H1 (cell line): ENCODE measurements at regions not wholly inside any gene's neighbourhood (a gene's known extent, or its start where the extent isn't known, plus 50 kb on each side); places are given as distances from the start of the nearest gene placed in this dataset.

Experiments used
- CTCF ChIA-PET: fragments of 300-600 bp; sonication (Branson Sonifier 250); formaldehyde crosslinking; loops from one replicate; lab custom pipeline; 2021; ENCODE audit not compliant: partially characterized antibody; lab: Charles Lee
- POLR2A ChIA-PET: fragments of 300-600 bp; sonication (Branson Sonifier 250); formaldehyde crosslinking; loops from one replicate; lab custom pipeline; 2021; ENCODE audit warnings: inconsistent platforms; ENCODE audit not compliant: partially characterized antibody; lab: Charles Lee
- DNase-seq, 2 experiments: peaks; one replicate each; pipeline versions ENCODE4 v3.0.0 to v3.0.0-alpha.2; 2010 to 2022; ENCODE audit warnings: low spot score in 2 of 2, low read depth in 1 of 2, mixed read lengths in 1 of 2
- FAIRE-seq: peaks from 2 replicates; lab custom pipeline; 2011; peaks lifted over from hg19 to GRCh38; lab: Jason Lieb, UNC
- H2AFZ ChIP-seq: 2 replicates; pipeline ENCODE4 v1.8.1; 2012; ENCODE audit warnings: low read length, inconsistent platforms
- H2AK5ac ChIP-seq: 2 replicates; pipeline ENCODE4 v1.6.1; 2013; ENCODE audit warnings: low read depth, low read length
- H2BK120ac ChIP-seq: replicated peaks from 2 replicates; pipeline ENCODE3; 2013; ENCODE audit warnings: low read depth, low read length, inconsistent platforms
- H2BK12ac ChIP-seq: 2 replicates; pipeline ENCODE4 v1.6.1; 2013; ENCODE audit warnings: low read depth, low read length
- H2BK15ac ChIP-seq: 2 replicates; pipeline ENCODE4 v1.6.1; 2013; ENCODE audit warnings: low read length
- H2BK20ac ChIP-seq: 2 replicates; pipeline ENCODE4 v1.6.1; 2013; ENCODE audit warnings: low read length
- H2BK5ac ChIP-seq: 2 replicates; pipeline ENCODE4 v1.6.1; 2013; ENCODE audit warnings: low read depth, low read length
- H3K14ac ChIP-seq: 2 replicates; pipeline ENCODE4 v1.6.1; 2013; ENCODE audit warnings: inconsistent platforms; ENCODE audit not compliant: insufficient read length
- H3K18ac ChIP-seq: 2 replicates; pipeline ENCODE4 v1.6.1; 2013; ENCODE audit warnings: low read length; ENCODE audit errors: extremely low read depth
- H3K23ac ChIP-seq: 2 replicates; pipeline ENCODE4 v1.6.1; 2013; ENCODE audit warnings: inconsistent platforms; ENCODE audit not compliant: insufficient read length
- H3K23me2 ChIP-seq: 2 replicates; pipeline ENCODE4 v1.6.1; 2013; ENCODE audit warnings: low read depth, low read length
- H3K27ac ChIP-seq: 2 replicates; pipeline ENCODE4 v1.6.1; 2011; ENCODE audit warnings: low read depth, low read length, inconsistent platforms
- H3K27me3 ChIP-seq, 4 experiments: replicated peaks in 1 of 4; 1 replicate in 1 of 4; 2 replicates in 3 of 4; pipeline versions ENCODE4 v1.6.1 to v1.8.1; 2011 to 2013; ENCODE audit warnings: low read length in 3 of 4, mild to moderate bottlenecking in 3 of 4, inconsistent platforms in 2 of 4, mixed read lengths in 2 of 4, moderate library complexity in 1 of 4; ENCODE audit not compliant: control insufficient read depth in 3 of 4, insufficient read depth in 3 of 4; ENCODE audit errors: extremely low read depth in 1 of 4
- H3K36me3 ChIP-seq, 4 experiments: 2 replicates each; pipeline versions ENCODE4 v1.6.1 to v1.8.1; 2011 to 2013; ENCODE audit warnings: mild to moderate bottlenecking in 4 of 4, low read length in 3 of 4, moderate library complexity in 2 of 4, control low read depth in 1 of 4, inconsistent platforms in 1 of 4; ENCODE audit not compliant: insufficient read depth in 4 of 4, control insufficient read depth in 2 of 4
- H3K4ac ChIP-seq: replicated peaks from 2 replicates; pipeline ENCODE3; 2013; ENCODE audit warnings: low read length, low read depth, mixed read lengths, inconsistent platforms; ENCODE audit not compliant: insufficient read length
- H3K4me1 ChIP-seq, 4 experiments: replicated peaks in 1 of 4; 1 replicate in 1 of 4; 2 replicates in 3 of 4; pipeline versions ENCODE4 v1.6.1 to v1.8.1; 2011 to 2013; ENCODE audit warnings: low read length in 3 of 4, inconsistent platforms in 2 of 4, mixed read lengths in 1 of 4; ENCODE audit not compliant: insufficient read depth in 4 of 4, control insufficient read depth in 3 of 4
- H3K4me2 ChIP-seq, 2 experiments: 2 replicates each; pipeline versions ENCODE4 v1.6.1 to v1.8.1; 2011 to 2013; ENCODE audit warnings: low read depth in 2 of 2, low read length in 2 of 2, control low read depth in 1 of 2, inconsistent platforms in 1 of 2, mild to moderate bottlenecking in 1 of 2; ENCODE audit not compliant: insufficient read depth in 1 of 2
- H3K4me3 ChIP-seq, 4 experiments: fragments of 200-600, 300-600 bp in 1 of 4; sonication (generic), shearing (Covaris generic), sonication (Bioruptor Twin) in 1 of 4; 2 replicates each; pipeline versions ENCODE4 v1.5.1 to v1.8.1; 2011 to 2016; ENCODE audit warnings: low read length in 4 of 4, low read depth in 3 of 4, control low read depth in 2 of 4, inconsistent platforms in 2 of 4, mild to moderate bottlenecking in 2 of 4, mixed read lengths in 1 of 4, moderate library complexity in 1 of 4; ENCODE audit not compliant: insufficient read depth in 2 of 4; ENCODE audit errors: extremely low read depth in 1 of 4
- H3K56ac ChIP-seq: replicated peaks from 2 replicates; pipeline ENCODE3; 2013; ENCODE audit warnings: low read depth, mild to moderate bottlenecking, mixed read lengths, low read length, inconsistent platforms; ENCODE audit not compliant: insufficient read length
- H3K79me1 ChIP-seq: 2 replicates; pipeline ENCODE4 v1.6.1; 2013; ENCODE audit warnings: low read depth, low read length, control low read depth
- H3K79me2 ChIP-seq, 2 experiments: 2 replicates each; pipeline versions ENCODE4 v1.6.1 to v1.8.1; 2012 to 2013; ENCODE audit warnings: low read length in 2 of 2, mild to moderate bottlenecking in 2 of 2, inconsistent platforms in 1 of 2; ENCODE audit not compliant: insufficient read depth in 2 of 2, control insufficient read depth in 1 of 2
- H3K9ac ChIP-seq, 4 experiments: replicated peaks in 1 of 4; 1 replicate in 1 of 4; 2 replicates in 3 of 4; pipeline versions ENCODE4 v1.6.1 to v1.8.1; 2011 to 2013; ENCODE audit warnings: low read depth in 3 of 4, low read length in 3 of 4, control low read depth in 2 of 4, mild to moderate bottlenecking in 2 of 4, moderate library complexity in 2 of 4, inconsistent platforms in 1 of 4; ENCODE audit errors: extremely low read depth in 1 of 4
- H3K9me3 ChIP-seq, 2 experiments: 2 replicates each; pipeline versions ENCODE4 v1.6.1 to v1.8.1; 2012 to 2013; ENCODE audit warnings: mild to moderate bottlenecking in 2 of 2, moderate library complexity in 2 of 2, control low read depth in 1 of 2, inconsistent platforms in 1 of 2, low read depth in 1 of 2, low read length in 1 of 2, mixed read lengths in 1 of 2; ENCODE audit not compliant: insufficient read depth in 2 of 2
- H4K20me1 ChIP-seq, 2 experiments: replicated peaks in 1 of 2; 2 replicates each; pipeline versions ENCODE3 to v1.8.1; 2011 to 2013; ENCODE audit warnings: inconsistent platforms in 2 of 2, low read length in 2 of 2, mild to moderate bottlenecking in 1 of 2; ENCODE audit not compliant: insufficient read depth in 2 of 2, control insufficient read depth in 1 of 2
- H4K5ac ChIP-seq: 2 replicates; pipeline ENCODE4 v1.6.1; 2013; ENCODE audit warnings: low read length, low read depth, mixed read lengths, inconsistent platforms; ENCODE audit not compliant: insufficient read length
- H4K8ac ChIP-seq: 2 replicates; pipeline ENCODE4 v1.8.0; 2013; ENCODE audit warnings: mild to moderate bottlenecking, moderate library complexity, low read length, inconsistent platforms; ENCODE audit not compliant: insufficient read depth; ENCODE audit errors: extremely low read depth
- H4K91ac ChIP-seq: replicated peaks from 2 replicates; pipeline ENCODE3; 2013; ENCODE audit warnings: low read length, mixed read lengths, inconsistent platforms; ENCODE audit not compliant: insufficient read length
- ATF3 ChIP-seq: IDR thresholded peaks from 2 replicates; pipeline ENCODE4 v1.6.1; 2011; ENCODE audit warnings: low read depth, mild to moderate bottlenecking, low read length; ENCODE audit not compliant: insufficient read depth
- BACH1 ChIP-seq: IDR thresholded peaks from 2 replicates; pipeline ENCODE4 v1.6.1; 2012; ENCODE audit warnings: low read length, improper control_type of control experiment
- BCL11A ChIP-seq, 2 experiments: IDR thresholded peaks; one replicate each; pipeline ENCODE4 v1.6.1; 2011; ENCODE audit warnings: low read depth in 2 of 2, low read length in 2 of 2, mild to moderate bottlenecking in 2 of 2
- CBX5 ChIP-seq: fragments of 300-800, 300-1000 bp; sonication (generic); IDR thresholded peaks from 2 replicates; pipeline ENCODE4 v1.7.1; 2016; ENCODE audit warnings: antibody characterized with exemption, low read length, low read depth
- CHD2 ChIP-seq: IDR thresholded peaks from 2 replicates; pipeline ENCODE4 v1.6.1; 2012; ENCODE audit warnings: low read length, improper control_type of control experiment
- CTCF ChIP-seq, 3 experiments: IDR thresholded peaks; 1 replicate in 2 of 3; 2 replicates in 1 of 3; pipeline versions ENCODE4 v1.5.1 to v1.6.1; 2011; ENCODE audit warnings: low read length in 3 of 3, mild to moderate bottlenecking in 3 of 3, inconsistent platforms in 2 of 3, low read depth in 1 of 3, moderate library complexity in 1 of 3; ENCODE audit not compliant: insufficient read depth in 1 of 3; ENCODE audit errors: control extremely low read depth in 1 of 3
- EP300 ChIP-seq, 2 experiments: IDR thresholded peaks; 1 replicate in 1 of 2; 2 replicates in 1 of 2; pipeline ENCODE4 v1.6.1; 2011 to 2012; ENCODE audit warnings: low read depth in 2 of 2, low read length in 2 of 2, mild to moderate bottlenecking in 2 of 2, borderline replicate concordance in 1 of 2, inconsistent platforms in 1 of 2, moderate library complexity in 1 of 2
- PHF8 ChIP-seq: fragments of 200-600 bp; sonication (generic); conservative IDR thresholded peaks from 2 replicates; pipeline ENCODE4 v1.7.1; 2012; ENCODE audit warnings: low read depth, mild to moderate bottlenecking, inconsistent platforms, low read length, moderate library complexity
- TCF12 ChIP-seq: IDR thresholded peaks from 2 replicates; pipeline ENCODE4 v1.6.1; 2011; ENCODE audit warnings: low read depth, mild to moderate bottlenecking, low read length
- USF2 ChIP-seq: IDR thresholded peaks from 2 replicates; pipeline ENCODE4 v1.6.1; 2011; ENCODE audit warnings: low read length, improper control_type of control experiment
- WGBS, 2 experiments: shearing (Covaris generic) in 1 of 2; methylation state at CpG; one replicate each; pipeline versions ENCODE4 v1.1.6 to v1.1.7; 2013 to 2015; ENCODE audit warnings: low lambda C conversion rate in 2 of 2, mixed read lengths in 2 of 2, inconsistent platforms in 1 of 2, low coverage in 1 of 2, missing lambda C conversion rate in 1 of 2; ENCODE audit not compliant: insufficient replicate concordance in 2 of 2, insufficient coverage in 1 of 2, insufficient read length in 1 of 2; ENCODE audit errors: extremely low coverage in 1 of 2, missing lambda C conversion rate in 1 of 2; 5-methylcytosine and 5-hydroxymethylcytosine counted together

- DNase-seq = no peak
- 94% methylated on average over 7 of the region's 7 CpGs; no CpG with 5 or more reads in 1 of the 2 experiments for WGBS, 2 experiments
- no peak for FAIRE-seq
- no peak for TF ChIP-seq ATF3
- no peak for TF ChIP-seq CHD2
- no peak for TF ChIP-seq BCL11A (IDR thresholded peaks at IDR 0.05; ENCODE audit: low read depth in 2 of 2, low read length in 2 of 2)
- TF ChIP-seq CBX5 = no peak
- no peak for TF ChIP-seq PHF8
- TF ChIP-seq TCF12 = no peak
- TF ChIP-seq EP300 (IDR thresholded peaks at IDR 0.05; ENCODE audit: borderline replicate concordance in 1 of 2, low read depth in 2 of 2, low read length in 2 of 2) = no peak
- no peak for TF ChIP-seq BACH1
- no peak for TF ChIP-seq CTCF (IDR thresholded peaks at IDR 0.05; ENCODE audit: control extremely low read depth in 1 of 3, insufficient read depth in 1 of 3, low read depth in 1 of 3, low read length in 3 of 3)
- no peak for TF ChIP-seq USF2
Observed at GRCh38 chr10:113228530-113228929, 278.5 kb downstream of the TCF7L2 start.

More at GRCh38 chr10:113228530-113228929, 278.5 kb downstream of the TCF7L2 start:
- H2BK12ac ChIP-seq = no peak overlapping the region
- H2BK20ac ChIP-seq = no peak overlapping the region
- no peak overlapping the region for H3K4me3 ChIP-seq
- H3K79me2 ChIP-seq = no peaks in the 10 kb centered on the region
- H3K79me1 ChIP-seq = no peaks in the 10 kb centered on the region
- no peak overlapping the region for H3K9ac ChIP-seq
- no peak overlapping the region for H2BK15ac ChIP-seq
- CTCF ChIA-PET = interaction anchor here (0.7 to 1.4 kb wide), 5 partner anchors 9 to 756 kb away, joined by 3 to 5 read pairs (median 4); no protein-coding TSS in a partner anchor
- H2BK5ac ChIP-seq = no peak overlapping the region
- no peak overlapping the region for H2BK120ac ChIP-seq
- H3K36me3 ChIP-seq = no peaks in the 10 kb centered on the region
- no peaks in the 10 kb centered on the region for H3K23me2 ChIP-seq
- H3K14ac ChIP-seq = no peak overlapping the region
- H3K23ac ChIP-seq = no peak overlapping the region
- no peak overlapping the region for H3K4me2 ChIP-seq
- no peak overlapping the region for H3K27ac ChIP-seq
- H2AFZ ChIP-seq = no peak overlapping the region
- H4K8ac ChIP-seq = no peak overlapping the region
- no peaks in the 10 kb centered on the region for H4K20me1 ChIP-seq
- H3K27me3 ChIP-seq = no peaks in the 10 kb centered on the region
- POLR2A ChIA-PET = no interaction called here
- no peak overlapping the region for H3K18ac ChIP-seq
- no peak overlapping the region for H3K4ac ChIP-seq
- no peaks in the 10 kb centered on the region for H3K9me3 ChIP-seq
- peaks cover 0 to 6% (median 0%) of the 10 kb centered on the region in 4 experiments; a peak in 1 of 7 replicates for H3K4me1 ChIP-seq
- H3K56ac ChIP-seq = no peak overlapping the region
- no peak overlapping the region for H4K5ac ChIP-seq
- H2AK5ac ChIP-seq = no peak overlapping the region
- H4K91ac ChIP-seq = no peak overlapping the region
